DND-41 (cell line): ENCODE measurements at regions not wholly inside any gene's neighbourhood (a gene's known extent, or its start where the extent isn't known, plus 50 kb on each side); places are given as distances from the start of the nearest gene placed in this dataset.

Experiments used
- EZH2 ChIP-seq: IDR thresholded peaks from 3 replicates; pipeline ENCODE4 v1.6.1; 2012; ENCODE audit warnings: borderline replicate concordance, low read depth, mild to moderate bottlenecking, moderate library complexity, low read length, inconsistent platforms; ENCODE audit not compliant: severe bottlenecking
- TF ChIP-seq, protein P1 (sequence below): IDR thresholded peaks from 2 replicates; pipeline ENCODE4 v1.5.1; 2012; ENCODE audit warnings: borderline replicate concordance, low read length, moderate library complexity, mild to moderate bottlenecking; ENCODE audit not compliant: poor library complexity, severe bottlenecking; ENCODE audit errors: extremely low read depth

DNA sequence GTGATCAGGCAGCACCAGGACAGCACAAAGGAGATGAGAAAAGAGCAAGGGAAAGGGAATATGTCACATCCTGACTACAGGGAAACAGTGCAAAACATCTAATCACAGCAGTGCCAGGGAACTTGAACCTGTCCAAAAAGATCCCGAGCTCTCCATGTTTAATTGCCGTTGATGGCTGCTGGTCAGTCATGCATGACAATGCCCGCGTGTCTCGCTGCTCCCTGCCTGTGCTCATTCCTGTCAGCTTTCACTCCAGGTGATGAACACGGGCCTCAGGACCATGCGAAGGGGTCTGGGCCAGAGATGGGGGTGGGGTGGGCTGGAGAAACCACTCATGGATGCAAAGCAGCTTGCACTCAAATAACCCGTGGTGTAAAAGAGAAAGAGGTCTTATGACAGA is 287.0 kb downstream of the GPATCH2 start:
- TF ChIP-seq, protein P1, sequence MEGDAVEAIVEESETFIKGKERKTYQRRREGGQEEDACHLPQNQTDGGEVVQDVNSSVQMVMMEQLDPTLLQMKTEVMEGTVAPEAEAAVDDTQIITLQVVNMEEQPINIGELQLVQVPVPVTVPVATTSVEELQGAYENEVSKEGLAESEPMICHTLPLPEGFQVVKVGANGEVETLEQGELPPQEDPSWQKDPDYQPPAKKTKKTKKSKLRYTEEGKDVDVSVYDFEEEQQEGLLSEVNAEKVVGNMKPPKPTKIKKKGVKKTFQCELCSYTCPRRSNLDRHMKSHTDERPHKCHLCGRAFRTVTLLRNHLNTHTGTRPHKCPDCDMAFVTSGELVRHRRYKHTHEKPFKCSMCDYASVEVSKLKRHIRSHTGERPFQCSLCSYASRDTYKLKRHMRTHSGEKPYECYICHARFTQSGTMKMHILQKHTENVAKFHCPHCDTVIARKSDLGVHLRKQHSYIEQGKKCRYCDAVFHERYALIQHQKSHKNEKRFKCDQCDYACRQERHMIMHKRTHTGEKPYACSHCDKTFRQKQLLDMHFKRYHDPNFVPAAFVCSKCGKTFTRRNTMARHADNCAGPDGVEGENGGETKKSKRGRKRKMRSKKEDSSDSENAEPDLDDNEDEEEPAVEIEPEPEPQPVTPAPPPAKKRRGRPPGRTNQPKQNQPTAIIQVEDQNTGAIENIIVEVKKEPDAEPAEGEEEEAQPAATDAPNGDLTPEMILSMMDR = no peak
- TF ChIP-seq EZH2 = no peak
